ENCODE measurements at regions not wholly inside any gene's neighbourhood (a gene's known extent, or its start where the extent isn't known, plus 50 kb on each side); places are given as distances from the start of the nearest gene placed in this dataset.

DNA sequence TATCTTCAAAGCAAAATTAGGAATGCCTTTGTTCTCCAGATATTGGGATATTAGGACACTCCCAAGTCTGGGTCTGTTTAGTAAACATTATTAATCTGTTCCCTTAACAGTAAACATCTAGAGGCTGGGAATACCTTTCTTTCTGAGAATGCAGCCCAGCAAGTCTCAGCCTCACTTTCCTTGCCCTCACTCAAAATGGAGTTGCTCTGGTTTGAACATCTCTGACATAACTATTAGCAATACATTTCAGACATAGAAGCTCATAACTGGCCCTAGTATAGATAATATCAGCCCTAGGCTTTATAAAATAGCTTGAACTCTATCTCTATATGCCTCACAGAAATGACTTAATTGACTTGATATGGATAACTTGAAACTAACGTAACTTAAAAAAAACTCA lies 299.8 kb downstream of the SPATA18 start:
- no peaks in the 10 kb centered on the region for H3K4me1 ChIP-seq (ENCODE audit: control insufficient read depth in 4 of 4, insufficient read depth in 4 of 4, low read length in 3 of 4)
- H3K9me3 ChIP-seq (ENCODE audit: control insufficient read depth in 4 of 4, low read length in 3 of 4) = peaks cover 0 to 8% (median 3%) of the 10 kb centered on the region in 4 donors
- no peak overlapping the region for H3K4me3 ChIP-seq (ENCODE audit: low read depth in 1 of 3, low read length in 3 of 3)
- H3K36me3 ChIP-seq (ENCODE audit: control insufficient read depth in 4 of 4, insufficient read depth in 3 of 4, low read depth in 1 of 4, low read length in 3 of 4) = no peaks in the 10 kb centered on the region
- H3K27ac ChIP-seq (ENCODE audit: low read depth in 1 of 2, low read length in 2 of 2) = no peak overlapping the region
- H3K27me3 ChIP-seq (ENCODE audit: control insufficient read depth in 4 of 4, insufficient read depth in 4 of 4, low read length in 3 of 4) = peaks cover 0 to 3% (median 0%) of the 10 kb centered on the region in 4 donors
- no peak overlapping the region for H3K9ac ChIP-seq (ENCODE audit: low read depth in 1 of 2, low read length in 2 of 2)
- 95% methylated on average over 1 of the region's 1 CpG for WGBS
- no peak for DNase-seq (ENCODE audit: low spot score)
- no peak for TF ChIP-seq TAF1 (conservative IDR thresholded peaks at IDR 0.05)
- TF ChIP-seq RAD21 (IDR thresholded peaks at IDR 0.05) = no peak
- TF ChIP-seq, protein P1, sequence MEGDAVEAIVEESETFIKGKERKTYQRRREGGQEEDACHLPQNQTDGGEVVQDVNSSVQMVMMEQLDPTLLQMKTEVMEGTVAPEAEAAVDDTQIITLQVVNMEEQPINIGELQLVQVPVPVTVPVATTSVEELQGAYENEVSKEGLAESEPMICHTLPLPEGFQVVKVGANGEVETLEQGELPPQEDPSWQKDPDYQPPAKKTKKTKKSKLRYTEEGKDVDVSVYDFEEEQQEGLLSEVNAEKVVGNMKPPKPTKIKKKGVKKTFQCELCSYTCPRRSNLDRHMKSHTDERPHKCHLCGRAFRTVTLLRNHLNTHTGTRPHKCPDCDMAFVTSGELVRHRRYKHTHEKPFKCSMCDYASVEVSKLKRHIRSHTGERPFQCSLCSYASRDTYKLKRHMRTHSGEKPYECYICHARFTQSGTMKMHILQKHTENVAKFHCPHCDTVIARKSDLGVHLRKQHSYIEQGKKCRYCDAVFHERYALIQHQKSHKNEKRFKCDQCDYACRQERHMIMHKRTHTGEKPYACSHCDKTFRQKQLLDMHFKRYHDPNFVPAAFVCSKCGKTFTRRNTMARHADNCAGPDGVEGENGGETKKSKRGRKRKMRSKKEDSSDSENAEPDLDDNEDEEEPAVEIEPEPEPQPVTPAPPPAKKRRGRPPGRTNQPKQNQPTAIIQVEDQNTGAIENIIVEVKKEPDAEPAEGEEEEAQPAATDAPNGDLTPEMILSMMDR (IDR thresholded peaks at IDR 0.05; ENCODE audit: low read depth, low read length, missing input control) = no peak
- no peak for TF ChIP-seq EGR1 (IDR thresholded peaks at IDR 0.05; ENCODE audit: low read depth in 2 of 2)
- no peak for TF ChIP-seq NR2F2 (IDR thresholded peaks at IDR 0.05)
- TF ChIP-seq FOXA2 (IDR thresholded peaks at IDR 0.05) = no peak
- no peak for TF ChIP-seq YY1 (IDR thresholded peaks at IDR 0.05)
- no peak for TF ChIP-seq HNF4G (IDR thresholded peaks at IDR 0.05)
- TF ChIP-seq, protein P2, sequence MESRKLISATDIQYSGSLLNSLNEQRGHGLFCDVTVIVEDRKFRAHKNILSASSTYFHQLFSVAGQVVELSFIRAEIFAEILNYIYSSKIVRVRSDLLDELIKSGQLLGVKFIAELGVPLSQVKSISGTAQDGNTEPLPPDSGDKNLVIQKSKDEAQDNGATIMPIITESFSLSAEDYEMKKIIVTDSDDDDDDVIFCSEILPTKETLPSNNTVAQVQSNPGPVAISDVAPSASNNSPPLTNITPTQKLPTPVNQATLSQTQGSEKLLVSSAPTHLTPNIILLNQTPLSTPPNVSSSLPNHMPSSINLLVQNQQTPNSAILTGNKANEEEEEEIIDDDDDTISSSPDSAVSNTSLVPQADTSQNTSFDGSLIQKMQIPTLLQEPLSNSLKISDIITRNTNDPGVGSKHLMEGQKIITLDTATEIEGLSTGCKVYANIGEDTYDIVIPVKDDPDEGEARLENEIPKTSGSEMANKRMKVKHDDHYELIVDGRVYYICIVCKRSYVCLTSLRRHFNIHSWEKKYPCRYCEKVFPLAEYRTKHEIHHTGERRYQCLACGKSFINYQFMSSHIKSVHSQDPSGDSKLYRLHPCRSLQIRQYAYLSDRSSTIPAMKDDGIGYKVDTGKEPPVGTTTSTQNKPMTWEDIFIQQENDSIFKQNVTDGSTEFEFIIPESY (IDR thresholded peaks at IDR 0.05) = no peak
- TF ChIP-seq REST (IDR thresholded peaks at IDR 0.05) = no peak
- TF ChIP-seq JUND (IDR thresholded peaks at IDR 0.05) = no peak
- TF ChIP-seq FOXA1 (IDR thresholded peaks at IDR 0.05) = no peak
- no peak for TF ChIP-seq GABPA (IDR thresholded peaks at IDR 0.05 in 1 of 2, conservative IDR thresholded peaks at IDR 0.05 in 1 of 2)
- TF ChIP-seq, protein P3, sequence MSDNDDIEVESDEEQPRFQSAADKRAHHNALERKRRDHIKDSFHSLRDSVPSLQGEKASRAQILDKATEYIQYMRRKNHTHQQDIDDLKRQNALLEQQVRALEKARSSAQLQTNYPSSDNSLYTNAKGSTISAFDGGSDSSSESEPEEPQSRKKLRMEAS (IDR thresholded peaks at IDR 0.05) = no peak
- no peak for TF ChIP-seq RXRA (IDR thresholded peaks at IDR 0.05)
- no peak for TF ChIP-seq HNF4A (conservative IDR thresholded peaks at IDR 0.05)
- TF ChIP-seq SP1 (IDR thresholded peaks at IDR 0.05) = no peak
- TF ChIP-seq ATF3 (IDR thresholded peaks at IDR 0.05) = no peak

Measured in liver (tissue), 8 donors.